ENCODE measurements at regions not wholly inside any gene's neighbourhood (a gene's known extent, or its start where the extent isn't known, plus 50 kb on each side); places are given as distances from the start of the nearest gene placed in this dataset.

DNA sequence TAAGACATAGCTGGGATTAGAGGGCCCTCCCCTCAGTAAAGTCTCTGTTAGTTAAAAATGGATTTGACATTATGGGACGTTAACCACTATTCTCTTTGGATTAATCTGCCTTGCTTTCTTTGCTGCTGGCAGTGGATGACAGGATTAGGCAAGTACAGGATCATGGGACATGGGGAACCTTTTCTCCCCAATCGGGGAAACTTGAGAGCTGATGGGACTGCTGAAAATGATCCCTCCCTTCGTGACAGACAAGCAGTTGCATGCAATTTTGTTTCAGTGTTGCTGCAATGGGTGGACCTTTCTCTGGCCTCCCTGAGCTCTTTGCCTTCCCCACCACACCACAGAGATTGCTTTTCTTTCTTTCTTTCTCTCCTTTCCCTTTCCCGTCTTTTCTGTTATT is 120.2 kb upstream of the BANK1 start:
- H3K27ac ChIP-seq: no peak overlapping the region
- TF ChIP-seq, protein P1, sequence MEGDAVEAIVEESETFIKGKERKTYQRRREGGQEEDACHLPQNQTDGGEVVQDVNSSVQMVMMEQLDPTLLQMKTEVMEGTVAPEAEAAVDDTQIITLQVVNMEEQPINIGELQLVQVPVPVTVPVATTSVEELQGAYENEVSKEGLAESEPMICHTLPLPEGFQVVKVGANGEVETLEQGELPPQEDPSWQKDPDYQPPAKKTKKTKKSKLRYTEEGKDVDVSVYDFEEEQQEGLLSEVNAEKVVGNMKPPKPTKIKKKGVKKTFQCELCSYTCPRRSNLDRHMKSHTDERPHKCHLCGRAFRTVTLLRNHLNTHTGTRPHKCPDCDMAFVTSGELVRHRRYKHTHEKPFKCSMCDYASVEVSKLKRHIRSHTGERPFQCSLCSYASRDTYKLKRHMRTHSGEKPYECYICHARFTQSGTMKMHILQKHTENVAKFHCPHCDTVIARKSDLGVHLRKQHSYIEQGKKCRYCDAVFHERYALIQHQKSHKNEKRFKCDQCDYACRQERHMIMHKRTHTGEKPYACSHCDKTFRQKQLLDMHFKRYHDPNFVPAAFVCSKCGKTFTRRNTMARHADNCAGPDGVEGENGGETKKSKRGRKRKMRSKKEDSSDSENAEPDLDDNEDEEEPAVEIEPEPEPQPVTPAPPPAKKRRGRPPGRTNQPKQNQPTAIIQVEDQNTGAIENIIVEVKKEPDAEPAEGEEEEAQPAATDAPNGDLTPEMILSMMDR (IDR thresholded peaks at IDR 0.05): no peak
- no peak for TF ChIP-seq ZFX (IDR thresholded peaks at IDR 0.05; ENCODE audit: borderline replicate concordance)

DNA sequence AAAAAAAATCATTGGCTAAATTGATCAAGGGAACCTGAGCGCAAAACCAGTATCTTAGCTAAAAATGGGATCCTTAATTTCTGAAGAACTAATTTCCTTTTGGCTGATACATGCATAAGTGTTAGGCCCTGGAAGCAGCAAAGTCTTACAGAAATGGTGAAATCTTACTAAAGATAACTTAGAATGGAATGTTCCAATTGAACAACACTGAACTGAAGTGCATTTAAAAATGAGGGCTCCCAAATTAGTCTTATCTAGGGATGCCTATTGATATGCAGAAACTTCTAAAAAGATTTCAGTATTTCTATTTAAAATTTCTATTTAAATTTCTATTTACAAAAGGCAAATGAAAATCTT is 120.7 kb upstream of the BANK1 start:
- TF ChIP-seq, protein P1 (IDR thresholded peaks at IDR 0.05): no peak
- no peak for TF ChIP-seq ZFX (IDR thresholded peaks at IDR 0.05; ENCODE audit: borderline replicate concordance)
- H3K27ac ChIP-seq: no peak overlapping the region

DNA sequence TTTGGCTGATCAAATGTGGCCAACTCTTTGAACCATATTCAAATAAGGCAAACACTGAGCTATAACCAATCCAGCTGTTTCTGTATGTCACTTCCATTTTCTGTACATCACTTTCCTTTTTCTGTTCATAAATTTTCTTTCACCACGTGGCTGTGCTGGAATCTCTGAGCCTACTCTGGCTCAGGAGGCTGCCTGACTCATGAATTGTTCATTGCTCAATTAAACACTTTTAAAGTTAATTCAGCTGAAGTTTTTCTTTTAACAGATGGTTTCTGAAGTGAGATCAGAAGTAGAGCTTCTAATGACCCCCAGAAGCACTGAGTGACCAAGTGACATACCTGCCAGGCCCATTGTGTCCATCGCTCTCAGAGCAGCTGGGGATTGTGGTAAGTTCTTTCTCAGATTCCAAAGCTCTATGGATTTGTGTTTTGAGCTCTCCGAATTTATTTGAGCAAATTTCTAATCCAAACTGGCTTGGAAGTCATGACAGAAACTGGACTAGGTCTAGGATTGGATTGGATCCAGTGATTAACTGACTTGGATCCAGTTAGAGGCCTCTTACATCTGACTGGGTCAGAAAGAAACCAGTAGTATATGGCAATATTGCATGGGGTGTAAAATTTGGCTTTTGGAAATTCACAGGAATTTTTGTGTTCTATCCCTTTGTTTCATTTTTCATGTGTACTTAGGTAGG is 121.2 kb upstream of the BANK1 start:
- TF ChIP-seq, protein P1 (IDR thresholded peaks at IDR 0.05): no peak
- TF ChIP-seq ZFX (IDR thresholded peaks at IDR 0.05; ENCODE audit: borderline replicate concordance): no peak
- H3K27ac ChIP-seq: no peak overlapping the region

DNA sequence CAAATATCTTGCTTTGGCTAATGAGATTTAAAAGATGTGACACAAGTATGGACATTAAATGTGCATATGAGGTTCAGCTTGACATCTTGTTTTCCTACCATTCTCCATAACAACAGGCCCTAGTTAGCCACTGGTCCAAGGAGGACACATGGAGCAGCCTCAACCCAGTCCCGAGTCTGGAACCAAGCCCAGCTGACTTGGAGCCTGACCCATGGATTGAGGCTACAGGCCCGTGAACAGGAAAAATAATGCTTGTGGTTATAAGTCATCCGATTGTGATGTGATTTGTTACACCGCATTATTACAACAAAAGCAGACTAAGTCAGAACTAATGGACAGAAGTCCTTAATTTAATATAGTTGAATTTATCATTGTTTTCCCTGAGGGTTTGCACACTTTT is 123.2 kb upstream of the BANK1 start:
- H3K27ac ChIP-seq: no peak overlapping the region
- TF ChIP-seq ZFX (IDR thresholded peaks at IDR 0.05; ENCODE audit: borderline replicate concordance): no peak
- TF ChIP-seq, protein P1 (IDR thresholded peaks at IDR 0.05): no peak

DNA sequence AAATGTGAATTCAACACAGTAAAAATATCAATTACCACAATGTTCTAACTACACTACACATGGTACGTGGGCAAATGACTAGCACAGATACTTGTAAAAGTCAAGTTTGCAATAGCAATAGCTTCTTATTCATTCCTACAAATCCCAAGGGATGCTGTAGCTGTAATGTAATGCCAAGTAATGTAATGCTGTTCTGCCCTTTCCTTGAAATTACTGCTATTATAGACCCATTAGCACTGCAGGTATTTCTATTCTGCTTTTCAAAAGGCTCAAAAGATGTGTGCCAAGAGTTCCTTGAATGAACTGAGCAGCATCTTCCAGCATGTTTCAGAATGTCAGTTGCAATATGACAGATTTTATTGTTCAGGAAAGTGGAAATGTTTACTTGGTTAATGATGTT is 129.9 kb upstream of the BANK1 start:
- TF ChIP-seq ZFX (IDR thresholded peaks at IDR 0.05; ENCODE audit: borderline replicate concordance): no peak
- TF ChIP-seq, protein P1 (IDR thresholded peaks at IDR 0.05): no peak
- H3K27ac ChIP-seq: no peak overlapping the region

DNA sequence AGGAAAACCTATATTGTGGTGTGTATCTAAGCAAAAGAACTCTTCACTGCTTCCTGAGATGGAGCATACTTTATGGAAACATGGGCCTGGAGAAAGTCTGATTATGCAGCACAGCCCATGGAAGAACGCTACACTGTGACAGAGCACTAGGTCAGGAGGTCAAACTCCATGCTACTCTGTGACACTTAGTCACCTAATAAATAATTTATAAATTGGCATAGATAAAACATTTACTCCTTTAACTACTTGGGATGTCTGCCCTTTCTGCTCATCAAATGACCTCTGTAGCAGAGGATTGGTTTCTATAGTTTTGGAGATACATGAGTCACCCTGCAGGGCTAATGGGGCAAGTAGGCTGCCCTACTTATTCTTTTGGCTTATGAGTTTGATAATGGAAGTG is 134.7 kb upstream of the BANK1 start:
- TF ChIP-seq, protein P1 (IDR thresholded peaks at IDR 0.05): no peak
- TF ChIP-seq ZFX (IDR thresholded peaks at IDR 0.05; ENCODE audit: borderline replicate concordance): no peak

DNA sequence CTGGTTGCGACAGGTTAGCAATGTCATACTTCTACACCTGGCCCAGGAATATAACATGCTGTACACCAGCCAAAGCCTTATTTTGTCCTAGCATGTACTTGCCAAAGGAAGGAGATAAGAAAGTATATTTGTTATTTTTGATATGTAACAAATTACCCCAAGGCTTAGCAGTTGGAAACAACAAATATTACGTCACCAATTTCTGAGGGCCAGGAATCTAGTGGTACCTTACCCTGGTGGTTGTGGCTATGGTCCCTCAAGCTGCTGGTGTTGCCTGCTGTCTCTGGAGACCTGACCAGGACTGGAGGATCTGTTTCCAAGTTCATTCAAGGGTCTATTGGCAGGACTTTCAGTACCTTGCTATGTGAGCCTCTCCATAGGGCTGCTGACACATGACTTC is 135.5 kb upstream of the BANK1 start:
- TF ChIP-seq, protein P1 (IDR thresholded peaks at IDR 0.05): no peak
- no peak for TF ChIP-seq ZFX (IDR thresholded peaks at IDR 0.05; ENCODE audit: borderline replicate concordance)
- H3K27ac ChIP-seq: no peak overlapping the region

More for the DNA sequence above, 134.7 kb upstream of the BANK1 start:
- no peak overlapping the region for H3K27ac ChIP-seq
